ENCODE measurements at regions not wholly inside any gene's neighbourhood (a gene's known extent, or its start where the extent isn't known, plus 50 kb on each side); places are given as distances from the start of the nearest gene placed in this dataset.

DNA sequence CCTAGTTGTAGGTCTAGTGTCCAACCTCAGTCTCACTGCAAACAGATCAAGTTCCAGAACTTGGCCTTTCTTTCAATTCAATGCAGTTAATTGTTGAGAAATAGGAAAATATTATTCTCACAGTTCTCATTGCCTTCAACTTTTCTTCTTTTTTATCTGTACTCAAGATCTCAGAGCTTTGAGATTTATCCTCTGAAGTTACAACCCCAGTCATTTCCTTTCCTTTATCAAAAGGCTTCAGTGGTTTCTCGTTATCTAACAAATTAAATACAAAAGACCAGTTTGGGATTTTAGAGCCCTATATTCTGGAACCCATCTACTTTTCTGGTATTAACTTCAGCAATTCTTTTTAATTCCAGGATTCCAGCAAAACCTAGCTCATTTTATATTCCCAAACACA lies 130.2 kb downstream of the TMA16 start:
- H3K9me3 ChIP-seq, result no peaks in the 10 kb centered on the region
- intact Hi-C loops (cut with DNase I; ENCODE audit: low total_unique reads), result no loop called here
- H3K36me3 ChIP-seq, result no peaks in the 10 kb centered on the region
- H3K4me1 ChIP-seq, result no peaks in the 10 kb centered on the region
- TF ChIP-seq POLR2AphosphoS5 (IDR thresholded peaks at IDR 0.05), result no peak
- H3K27me3 ChIP-seq, result no peaks in the 10 kb centered on the region
- no peak for DNase-seq (ENCODE audit: low spot score in 2 of 2)
- H3K4me3 ChIP-seq, result no peak overlapping the region
- H3K27ac ChIP-seq, result no peak overlapping the region

DNA sequence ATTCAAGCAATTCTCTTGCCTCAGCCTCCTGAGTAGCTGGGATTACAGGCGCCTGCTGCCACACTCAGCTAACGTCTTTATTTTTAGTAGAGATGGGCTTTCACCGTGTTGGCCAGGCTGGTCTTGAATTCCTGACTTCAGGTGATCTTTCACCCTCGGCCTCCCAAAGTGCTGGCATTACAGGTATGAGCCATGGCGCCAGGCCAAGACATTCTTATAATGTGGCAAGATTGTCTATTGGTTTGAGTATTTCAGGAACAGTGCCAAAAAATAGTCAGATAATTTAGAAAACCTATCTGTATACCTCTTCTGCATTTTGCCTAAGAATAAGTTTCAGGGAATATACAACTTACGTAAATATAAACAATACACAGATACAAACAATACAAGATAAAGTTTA lies 136.8 kb downstream of the TMA16 start:
- no peak for TF ChIP-seq CTCF (IDR thresholded peaks at IDR 0.05)
- no peak for TF ChIP-seq POLR2AphosphoS5 (IDR thresholded peaks at IDR 0.05)
- no peak for TF ChIP-seq POLR2A (IDR thresholded peaks at IDR 0.05)
- Histone ChIP-seq H3K27me3 (no peaks in the 10 kb centered on the region), H3K27ac (no peak overlapping the region), H3K36me3 (no peaks in the 10 kb centered on the region), H3K9me3 (no peaks in the 10 kb centered on the region), H3K4me1 (no peaks in the 10 kb centered on the region), H3K4me3 (no peak overlapping the region)
- DNase-seq (ENCODE audit: low spot score in 2 of 2), result no peak
- intact Hi-C loops (cut with DNase I; ENCODE audit: low total_unique reads), result no loop called here

DNA sequence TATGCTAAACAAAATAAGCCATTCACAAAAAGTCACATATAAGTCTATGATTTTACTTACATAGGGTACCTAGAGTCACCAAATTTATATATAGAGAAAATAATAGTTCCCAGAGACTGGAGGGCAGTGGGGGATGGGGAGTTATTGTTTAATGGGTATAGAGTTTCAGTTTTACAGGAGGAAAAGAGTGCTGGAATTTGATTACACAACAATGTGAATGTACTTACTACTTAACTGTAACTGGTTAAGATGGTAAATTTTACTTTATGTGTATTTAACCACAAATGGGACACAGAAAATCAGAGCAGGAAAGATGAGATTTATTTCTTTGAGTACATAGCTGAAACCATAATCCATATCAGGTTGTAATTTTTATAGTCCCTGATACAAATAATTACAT lies 144.4 kb downstream of the TMA16 start:
- H3K4me1 ChIP-seq, result no peaks in the 10 kb centered on the region
- TF ChIP-seq CTCF (IDR thresholded peaks at IDR 0.05) (no peak), POLR2AphosphoS5 (IDR thresholded peaks at IDR 0.05) (no peak), POLR2A (IDR thresholded peaks at IDR 0.05) (no peak)
- intact Hi-C loops (cut with DNase I; ENCODE audit: low total_unique reads), result no loop called here

DNA sequence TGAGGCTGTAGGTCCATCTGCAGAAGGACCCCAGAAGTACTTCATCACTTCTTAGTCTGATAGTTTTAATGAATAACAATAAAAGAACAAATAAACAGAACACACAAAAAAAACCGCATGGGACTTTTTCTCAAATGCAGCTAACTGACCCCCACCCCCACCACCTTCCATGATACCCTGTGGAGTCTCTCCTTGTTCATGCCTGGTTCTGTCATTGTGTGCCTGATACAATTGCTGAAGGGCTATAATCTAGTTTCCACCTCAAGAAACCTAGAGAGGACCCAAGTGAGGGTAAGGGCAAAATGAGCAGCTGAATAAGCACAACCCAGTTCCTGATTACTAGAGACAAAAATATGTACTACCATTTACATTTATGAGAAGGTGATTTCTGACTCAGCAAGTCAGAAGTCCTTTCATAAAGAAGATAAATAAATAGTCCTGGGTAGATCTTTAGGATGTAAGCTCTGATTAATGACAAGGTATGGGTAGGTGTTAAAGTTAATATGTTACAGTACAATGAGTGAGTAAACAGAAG lies 155.1 kb downstream of the TMA16 start:
- Histone ChIP-seq H3K4me1 (no peaks in the 10 kb centered on the region), H3K27me3 (no peaks in the 10 kb centered on the region), H3K27ac (no peak overlapping the region), H3K4me3 (no peak overlapping the region), H3K9me3 (peaks cover 6 to 22% of the 10 kb centered on the region in 2 donors), H3K36me3 (no peaks in the 10 kb centered on the region)
- DNase-seq (ENCODE audit: low spot score in 2 of 2), result no peak
- TF ChIP-seq POLR2AphosphoS5 (IDR thresholded peaks at IDR 0.05), result no peak
- no peak for TF ChIP-seq CTCF (IDR thresholded peaks at IDR 0.05)
- TF ChIP-seq POLR2A (IDR thresholded peaks at IDR 0.05), result no peak
- intact Hi-C loops (cut with DNase I; ENCODE audit: low total_unique reads), result no loop called here

More for the DNA sequence above, 144.4 kb downstream of the TMA16 start:
- H3K4me3 ChIP-seq, result no peak overlapping the region
- no peak overlapping the region for H3K27ac ChIP-seq
- H3K27me3 ChIP-seq, result no peaks in the 10 kb centered on the region
- no peak for DNase-seq (ENCODE audit: low spot score in 2 of 2)
- no peaks in the 10 kb centered on the region for H3K9me3 ChIP-seq
- no peaks in the 10 kb centered on the region for H3K36me3 ChIP-seq

- Histone ChIP-seq H3K27me3 (no peaks in the 10 kb centered on the region), H3K36me3 (no peaks in the 10 kb centered on the region), H3K4me3 (no peak overlapping the region), H3K27ac (no peak overlapping the region), H3K9me3 (peaks cover 0 to 2% of the 10 kb centered on the region in 2 donors), H3K4me1 (no peaks in the 10 kb centered on the region)
- no peak for DNase-seq (ENCODE audit: low spot score in 2 of 2)
- intact Hi-C loops (cut with DNase I; ENCODE audit: low total_unique reads), result no loop called here
- TF ChIP-seq POLR2AphosphoS5 (IDR thresholded peaks at IDR 0.05) (no peak), POLR2A (IDR thresholded peaks at IDR 0.05) (no peak), CTCF (IDR thresholded peaks at IDR 0.05) (no peak)
Measured at GRCh38 chr4:163651761-163652160, 157.3 kb downstream of the TMA16 start.

- H3K27ac ChIP-seq, result no peak overlapping the region
- no peak for TF ChIP-seq POLR2AphosphoS5 (IDR thresholded peaks at IDR 0.05)
- TF ChIP-seq POLR2A (IDR thresholded peaks at IDR 0.05), result no peak
- no peak for TF ChIP-seq CTCF (IDR thresholded peaks at IDR 0.05)
- intact Hi-C loops (cut with DNase I; ENCODE audit: low total_unique reads), result no loop called here
- H3K36me3 ChIP-seq, result no peaks in the 10 kb centered on the region
- peaks cover 0 to 15% of the 10 kb centered on the region in 2 donors for H3K9me3 ChIP-seq
- no peaks in the 10 kb centered on the region for H3K27me3 ChIP-seq
- H3K4me1 ChIP-seq, result no peaks in the 10 kb centered on the region
- DNase-seq (ENCODE audit: low spot score in 2 of 2), result no peak
- H3K4me3 ChIP-seq, result no peak overlapping the region
Measured at GRCh38 chr4:163654621-163655020, 160.1 kb downstream of the TMA16 start.

Measured in breast epithelium (tissue), 4 donors.